Progenitor cell of endocrine pancreas (in vitro differentiated cells): ENCODE measurements at regions not wholly inside any gene's neighbourhood (a gene's known extent, or its start where the extent isn't known, plus 50 kb on each side); places are given as distances from the start of the nearest gene placed in this dataset.

Experiments
- DNase-seq: peaks from one replicate; pipeline ENCODE4 v3.0.0; 2021; ENCODE audit warnings: low spot score; ENCODE audit not compliant: unreplicated experiment
- H3K27ac Mint-ChIP-seq: 2 replicates; pipeline ENCODE4 v1.8.0; 2021; ENCODE audit warnings: mild to moderate bottlenecking, moderate library complexity, mixed read lengths
- H3K27me3 Mint-ChIP-seq: 2 replicates; pipeline ENCODE4 v1.8.0; 2021; ENCODE audit warnings: mixed read lengths
- H3K36me3 Mint-ChIP-seq: 2 replicates; pipeline ENCODE4 v1.8.0; 2022; ENCODE audit warnings: mixed read lengths; ENCODE audit not compliant: insufficient read depth
- H3K4me1 Mint-ChIP-seq: 2 replicates; pipeline ENCODE4 v1.8.0; 2021; ENCODE audit warnings: low read depth, mixed read lengths
- H3K4me3 Mint-ChIP-seq: 2 replicates; pipeline ENCODE4 v1.8.0; 2021; ENCODE audit warnings: low read depth, mild to moderate bottlenecking, moderate library complexity, mixed read lengths
- H3K9me3 Mint-ChIP-seq: 2 replicates; pipeline ENCODE4 v1.8.0; 2021; ENCODE audit warnings: low read depth, mixed read lengths
- TF ChIP-seq, protein P1 (sequence below): fragments of 200-600 bp; sonication (generic); IDR thresholded peaks from one replicate; pipeline ENCODE4 v1.5.0; 2021; ENCODE audit warnings: antibody characterized with exemption, mild to moderate bottlenecking; ENCODE audit not compliant: unreplicated experiment

DNA sequence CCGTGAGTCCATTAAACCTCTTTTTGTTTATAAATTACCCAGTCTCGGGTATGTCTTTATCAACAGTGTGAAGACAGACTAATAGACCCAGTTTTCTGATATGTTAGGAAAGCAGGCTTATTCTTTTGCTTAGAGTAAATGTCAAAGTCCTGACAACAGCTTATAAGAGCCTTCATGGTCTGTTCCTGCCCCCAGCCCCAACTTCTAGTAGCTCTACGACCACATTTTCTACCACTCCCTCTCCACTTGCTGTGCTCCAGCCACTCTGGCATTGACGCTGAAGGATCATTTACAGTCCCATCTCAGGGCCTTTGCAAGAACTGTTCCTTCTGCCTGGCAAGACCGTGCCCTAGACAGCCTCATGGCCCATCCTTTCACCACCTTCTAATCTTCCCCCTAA is 104.6 kb upstream of the GPR139 start:
- Mint-ChIP-seq H3K36me3 (no peaks in the 10 kb centered on the region), H3K4me1 (no peaks in the 10 kb centered on the region), H3K9me3 (no peaks in the 10 kb centered on the region), H3K27ac (no peak overlapping the region), H3K27me3 (peaks cover 26% of the 10 kb centered on the region), H3K4me3 (no peak overlapping the region)
- DNase-seq, result no peak
- TF ChIP-seq, protein P1, sequence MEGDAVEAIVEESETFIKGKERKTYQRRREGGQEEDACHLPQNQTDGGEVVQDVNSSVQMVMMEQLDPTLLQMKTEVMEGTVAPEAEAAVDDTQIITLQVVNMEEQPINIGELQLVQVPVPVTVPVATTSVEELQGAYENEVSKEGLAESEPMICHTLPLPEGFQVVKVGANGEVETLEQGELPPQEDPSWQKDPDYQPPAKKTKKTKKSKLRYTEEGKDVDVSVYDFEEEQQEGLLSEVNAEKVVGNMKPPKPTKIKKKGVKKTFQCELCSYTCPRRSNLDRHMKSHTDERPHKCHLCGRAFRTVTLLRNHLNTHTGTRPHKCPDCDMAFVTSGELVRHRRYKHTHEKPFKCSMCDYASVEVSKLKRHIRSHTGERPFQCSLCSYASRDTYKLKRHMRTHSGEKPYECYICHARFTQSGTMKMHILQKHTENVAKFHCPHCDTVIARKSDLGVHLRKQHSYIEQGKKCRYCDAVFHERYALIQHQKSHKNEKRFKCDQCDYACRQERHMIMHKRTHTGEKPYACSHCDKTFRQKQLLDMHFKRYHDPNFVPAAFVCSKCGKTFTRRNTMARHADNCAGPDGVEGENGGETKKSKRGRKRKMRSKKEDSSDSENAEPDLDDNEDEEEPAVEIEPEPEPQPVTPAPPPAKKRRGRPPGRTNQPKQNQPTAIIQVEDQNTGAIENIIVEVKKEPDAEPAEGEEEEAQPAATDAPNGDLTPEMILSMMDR, result no peak

DNA sequence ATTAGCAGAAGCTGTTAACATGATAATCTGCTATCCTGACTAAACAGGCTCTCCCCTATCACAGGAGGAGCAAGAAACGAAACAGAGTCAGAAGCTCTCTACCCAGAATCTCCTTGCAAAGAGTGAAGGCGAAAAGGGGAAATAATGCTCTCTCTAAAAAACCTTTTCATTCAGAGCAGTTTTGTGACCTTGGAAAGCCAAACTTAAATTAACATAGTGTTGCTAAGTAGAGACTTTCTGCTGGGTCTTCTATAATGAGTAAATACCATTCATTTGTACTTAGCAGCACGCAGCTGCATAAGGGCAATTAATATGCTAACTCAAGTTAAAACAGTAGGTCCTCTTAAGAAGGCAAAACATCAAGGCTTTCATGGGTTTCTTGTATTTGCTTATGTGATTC is 101.7 kb upstream of the GPR139 start:
- Mint-ChIP-seq H3K9me3 (no peaks in the 10 kb centered on the region), H3K27ac (no peak overlapping the region), H3K27me3 (peaks cover 22% of the 10 kb centered on the region), H3K4me3 (no peak overlapping the region), H3K4me1 (no peaks in the 10 kb centered on the region), H3K36me3 (no peaks in the 10 kb centered on the region)
- TF ChIP-seq, protein P1, result no peak
- no peak for DNase-seq

DNA sequence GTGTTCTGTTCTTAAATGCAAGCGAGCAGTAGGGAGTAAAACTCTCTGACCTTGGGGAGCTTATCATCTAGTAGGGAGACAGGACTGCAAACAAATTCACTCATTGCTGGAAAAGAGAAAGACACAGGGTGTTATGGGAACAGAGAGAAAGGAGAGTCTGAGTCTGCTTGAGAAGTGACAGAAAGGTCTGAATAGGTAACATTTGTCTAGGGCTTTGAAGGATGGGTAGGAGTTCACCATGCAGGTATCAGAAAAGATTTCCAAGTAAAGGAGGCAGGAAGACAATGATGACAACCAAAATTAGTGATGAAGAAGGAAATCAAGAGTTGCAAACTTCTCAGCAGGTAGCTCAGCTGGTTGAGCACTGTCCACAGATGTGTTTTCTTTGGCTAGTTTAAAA is 93.6 kb upstream of the GPR139 start:
- no peak for DNase-seq
- Mint-ChIP-seq H3K4me1 (no peaks in the 10 kb centered on the region), H3K36me3 (no peaks in the 10 kb centered on the region), H3K27me3 (peaks cover 27% of the 10 kb centered on the region), H3K9me3 (no peaks in the 10 kb centered on the region), H3K27ac (no peak overlapping the region), H3K4me3 (no peak overlapping the region)
- TF ChIP-seq, protein P1, result no peak

DNA sequence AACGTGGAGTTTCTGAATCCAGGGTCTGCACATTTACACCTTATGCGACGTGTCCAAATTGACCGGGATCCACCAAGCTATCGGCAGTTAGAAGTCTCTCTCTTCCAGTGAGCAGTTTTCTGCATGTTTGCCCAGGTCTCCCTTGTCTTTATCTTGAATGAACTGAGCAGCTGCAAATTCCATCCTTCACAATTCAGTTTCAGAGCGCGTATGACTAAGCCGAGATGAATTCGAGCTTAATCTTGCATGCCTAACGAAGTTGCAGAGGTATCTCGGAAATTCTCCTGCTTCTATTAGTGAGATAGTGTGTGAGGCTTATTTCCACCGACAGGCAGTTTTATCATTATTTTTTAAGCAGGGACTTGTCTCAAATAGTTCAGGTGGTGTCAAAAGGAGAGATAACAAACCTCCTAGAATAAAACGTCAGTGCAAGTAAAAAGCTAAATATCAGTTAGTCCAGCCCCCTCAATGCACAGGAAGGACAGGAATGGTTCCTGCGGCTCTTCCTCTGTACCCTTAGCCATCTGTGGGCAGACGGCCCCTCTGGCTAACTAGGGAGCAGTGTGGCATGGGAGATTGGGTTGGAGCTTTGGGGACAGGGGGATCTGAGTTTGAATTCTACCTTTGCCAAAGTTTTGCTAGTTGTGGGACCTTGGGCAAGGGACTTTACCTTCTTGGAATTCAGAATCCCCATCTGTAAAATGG is 93.0 kb upstream of the GPR139 start:
- TF ChIP-seq, protein P1, result no peak
- Mint-ChIP-seq H3K36me3 (no peaks in the 10 kb centered on the region), H3K4me1 (no peaks in the 10 kb centered on the region), H3K9me3 (no peaks in the 10 kb centered on the region), H3K27ac (no peak overlapping the region), H3K27me3 (peaks cover 27% of the 10 kb centered on the region), H3K4me3 (no peak overlapping the region)
- DNase-seq, result no peak

DNA sequence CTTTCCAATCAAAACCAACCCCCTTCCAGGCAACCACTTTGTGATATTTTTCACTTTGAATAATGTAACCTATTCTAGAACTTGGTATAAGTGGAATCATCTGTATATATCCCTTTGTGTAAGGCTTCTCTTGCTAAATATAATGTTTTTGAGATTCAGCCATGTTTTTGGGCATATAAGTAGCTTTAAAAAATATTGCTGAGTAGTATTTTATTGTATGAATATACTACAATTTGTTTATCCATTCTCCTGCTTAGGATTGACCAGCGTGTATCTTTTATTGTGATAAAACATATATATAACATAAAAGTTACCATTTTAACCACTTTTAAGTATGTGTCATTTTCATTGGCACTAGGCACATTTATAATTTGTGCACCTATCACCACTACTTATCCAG is 79.8 kb upstream of the GPR139 start:
- Mint-ChIP-seq H3K27me3 (peaks cover 8% of the 10 kb centered on the region), H3K9me3 (peaks cover 5% of the 10 kb centered on the region), H3K27ac (no peak overlapping the region), H3K4me1 (no peaks in the 10 kb centered on the region), H3K4me3 (no peak overlapping the region), H3K36me3 (no peaks in the 10 kb centered on the region)
- no peak for DNase-seq
- TF ChIP-seq, protein P1, result no peak
